ENCODE measurements at regions not wholly inside any gene's neighbourhood (a gene's known extent, or its start where the extent isn't known, plus 50 kb on each side); places are given as distances from the start of the nearest gene placed in this dataset.

DNA sequence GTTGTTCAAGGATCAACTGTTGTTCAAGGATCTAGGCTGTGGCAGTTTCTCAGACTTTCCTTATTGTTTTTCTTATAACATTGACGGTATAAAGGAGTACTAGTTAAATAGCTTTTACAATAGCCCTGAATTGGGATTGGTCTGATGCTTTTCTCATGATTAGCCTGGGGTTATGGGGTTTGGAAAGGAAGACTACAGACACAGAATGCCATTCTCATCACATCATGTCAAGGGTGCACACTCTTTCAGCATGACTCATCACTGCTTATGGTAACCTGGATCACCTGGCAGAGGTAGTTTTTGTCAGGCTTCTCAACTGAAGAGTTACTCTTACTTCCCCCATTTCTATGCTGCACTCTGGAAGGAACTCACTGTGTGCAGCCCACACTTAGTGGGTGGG, 194.2 kb upstream of the NPSR1 start:
- ATAC-seq (ENCODE audit: low FRiP score) (no peak), DNase-seq (ENCODE audit: low spot score) (no peak)
- TF ChIP-seq, protein P1, sequence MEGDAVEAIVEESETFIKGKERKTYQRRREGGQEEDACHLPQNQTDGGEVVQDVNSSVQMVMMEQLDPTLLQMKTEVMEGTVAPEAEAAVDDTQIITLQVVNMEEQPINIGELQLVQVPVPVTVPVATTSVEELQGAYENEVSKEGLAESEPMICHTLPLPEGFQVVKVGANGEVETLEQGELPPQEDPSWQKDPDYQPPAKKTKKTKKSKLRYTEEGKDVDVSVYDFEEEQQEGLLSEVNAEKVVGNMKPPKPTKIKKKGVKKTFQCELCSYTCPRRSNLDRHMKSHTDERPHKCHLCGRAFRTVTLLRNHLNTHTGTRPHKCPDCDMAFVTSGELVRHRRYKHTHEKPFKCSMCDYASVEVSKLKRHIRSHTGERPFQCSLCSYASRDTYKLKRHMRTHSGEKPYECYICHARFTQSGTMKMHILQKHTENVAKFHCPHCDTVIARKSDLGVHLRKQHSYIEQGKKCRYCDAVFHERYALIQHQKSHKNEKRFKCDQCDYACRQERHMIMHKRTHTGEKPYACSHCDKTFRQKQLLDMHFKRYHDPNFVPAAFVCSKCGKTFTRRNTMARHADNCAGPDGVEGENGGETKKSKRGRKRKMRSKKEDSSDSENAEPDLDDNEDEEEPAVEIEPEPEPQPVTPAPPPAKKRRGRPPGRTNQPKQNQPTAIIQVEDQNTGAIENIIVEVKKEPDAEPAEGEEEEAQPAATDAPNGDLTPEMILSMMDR (IDR thresholded peaks at IDR 0.05): no peak

DNA sequence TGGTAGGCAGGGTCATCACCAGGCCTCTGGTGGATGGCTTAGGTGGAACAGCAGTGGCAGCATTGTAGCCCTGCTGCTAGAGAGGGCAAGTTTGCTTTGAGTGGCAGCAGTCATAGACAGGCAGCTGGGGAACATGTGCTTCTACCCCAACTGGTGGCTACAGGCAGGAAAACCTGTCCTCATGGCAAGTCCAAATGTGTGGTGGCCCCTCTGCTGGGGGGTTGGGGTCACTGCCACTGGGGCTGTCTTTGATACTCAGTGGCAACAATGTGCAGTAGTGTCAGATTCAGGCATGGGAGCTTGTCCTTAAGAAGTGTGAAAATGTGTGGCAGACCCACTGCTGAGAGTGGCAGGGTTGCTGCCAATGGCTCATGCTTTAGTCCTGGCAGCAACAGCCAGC, 186.2 kb upstream of the NPSR1 start:
- TF ChIP-seq, protein P1 (IDR thresholded peaks at IDR 0.05): no peak
- DNase-seq (ENCODE audit: low spot score) (no peak), ATAC-seq (ENCODE audit: low FRiP score) (no peak)

DNA sequence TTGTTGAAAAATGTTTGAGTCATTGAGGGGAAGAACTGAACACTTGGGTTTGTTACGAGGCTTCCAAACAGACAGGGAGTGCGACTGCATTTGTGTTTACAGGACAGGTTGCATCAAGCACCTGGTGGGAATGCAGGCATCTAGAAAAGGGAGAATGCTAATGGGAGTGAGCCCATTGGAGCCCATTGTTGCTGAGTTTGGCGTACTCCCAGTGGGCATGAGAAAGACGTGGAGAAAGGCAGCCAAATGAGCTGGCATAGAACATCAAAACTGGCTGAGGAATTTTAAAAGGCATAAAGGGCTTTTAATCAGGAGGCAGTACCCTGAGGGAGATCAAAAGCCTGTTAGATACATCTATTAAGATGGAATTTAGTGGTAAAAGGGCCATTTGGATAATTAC, 171.6 kb upstream of the NPSR1 start:
- DNase-seq (ENCODE audit: low spot score) (no peak), ATAC-seq (ENCODE audit: low FRiP score) (no peak)
- TF ChIP-seq, protein P1 (IDR thresholded peaks at IDR 0.05): no peak

- TF ChIP-seq, protein P1 (IDR thresholded peaks at IDR 0.05): no peak
- no peak for ATAC-seq (ENCODE audit: low FRiP score)
These were observed 170.5 kb upstream of the NPSR1 start for GRCh38 chr7:34487391-34488115.

GRCh38 chr7:34488766-34489165, 169.3 kb upstream of the NPSR1 start:
- no peak for ATAC-seq (ENCODE audit: low FRiP score)
- TF ChIP-seq, protein P1 (IDR thresholded peaks at IDR 0.05): no peak
- DNase-seq (ENCODE audit: low spot score): no peak

More at GRCh38 chr7:34487391-34488115, 170.5 kb upstream of the NPSR1 start:
- no peak for DNase-seq (ENCODE audit: low spot score)

- no peak for DNase-seq (ENCODE audit: low spot score)
- ATAC-seq (ENCODE audit: low FRiP score): no peak
- TF ChIP-seq, protein P1 (IDR thresholded peaks at IDR 0.05): no peak
These were observed 166.1 kb upstream of the NPSR1 start for GRCh38 chr7:34491899-34492298.

DNA sequence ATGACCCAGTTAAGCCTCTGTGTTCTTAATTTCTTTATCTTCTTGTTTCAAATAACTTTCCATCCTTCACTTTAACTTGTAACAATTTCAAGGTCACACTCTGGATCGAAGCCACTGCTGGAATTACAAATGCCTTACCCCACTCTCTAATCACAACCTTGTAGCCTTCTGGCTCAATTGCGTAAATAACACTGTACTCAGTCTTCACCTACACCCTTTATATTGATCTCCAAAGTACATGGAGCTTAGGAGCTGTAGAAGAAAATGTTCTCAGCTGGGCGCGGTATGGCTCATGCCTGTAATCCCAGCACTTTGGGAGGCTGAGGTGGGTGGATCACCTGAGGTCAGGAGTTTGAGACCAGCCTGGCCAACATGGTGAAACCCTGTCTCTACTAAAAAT, 164.3 kb upstream of the NPSR1 start:
- TF ChIP-seq, protein P1 (IDR thresholded peaks at IDR 0.05): no peak
- no peak for DNase-seq (ENCODE audit: low spot score)

More for the DNA sequence above, 164.3 kb upstream of the NPSR1 start:
- no peak for ATAC-seq (ENCODE audit: low FRiP score)
